Mesothelial cell of epicardium (in vitro differentiated cells): ENCODE measurements at regions not wholly inside any gene's neighbourhood (a gene's known extent, or its start where the extent isn't known, plus 50 kb on each side); places are given as distances from the start of the nearest gene placed in this dataset.

Source experiments
- DNase-seq, 2 experiments: peaks; one replicate each; pipeline ENCODE4 v3.0.0; 2021; ENCODE audit warnings: low spot score in 2 of 2; ENCODE audit not compliant: unreplicated experiment in 2 of 2
- H3K27ac Mint-ChIP-seq: 2 replicates; pipeline ENCODE4 v1.8.0; 2021; ENCODE audit warnings: mixed read lengths
- H3K27me3 Mint-ChIP-seq: 2 replicates; pipeline ENCODE4 v1.8.0; 2021; ENCODE audit warnings: low read depth, mixed read lengths
- H3K36me3 Mint-ChIP-seq: 2 replicates; pipeline ENCODE4 v1.8.0; 2021; ENCODE audit warnings: mixed read lengths
- H3K4me1 Mint-ChIP-seq: 2 replicates; pipeline ENCODE4 v1.8.0; 2021; ENCODE audit warnings: mixed read lengths
- H3K4me3 Mint-ChIP-seq: 2 replicates; pipeline ENCODE4 v1.8.0; 2021; ENCODE audit warnings: mild to moderate bottlenecking, moderate library complexity, mixed read lengths
- H3K9me3 Mint-ChIP-seq: 2 replicates; pipeline ENCODE4 v1.8.0; 2021; ENCODE audit warnings: mixed read lengths
- TF ChIP-seq, protein P1 (sequence below): fragments of 200-600 bp; sonication (generic); IDR thresholded peaks from one replicate; pipeline ENCODE4 v1.5.0; 2021; ENCODE audit warnings: antibody characterized with exemption; ENCODE audit not compliant: unreplicated experiment

GRCh38 chr3:117252208-117252607, 542.6 kb downstream of the TUSC7 start:
- H3K4me3 Mint-ChIP-seq = no peak overlapping the region
- no peaks in the 10 kb centered on the region for H3K36me3 Mint-ChIP-seq
- H3K27me3 Mint-ChIP-seq = no peaks in the 10 kb centered on the region
- no peak overlapping the region for H3K27ac Mint-ChIP-seq
- DNase-seq = no peak
- peaks cover 4% of the 10 kb centered on the region for H3K4me1 Mint-ChIP-seq
- no peaks in the 10 kb centered on the region for H3K9me3 Mint-ChIP-seq
- TF ChIP-seq, protein P1, sequence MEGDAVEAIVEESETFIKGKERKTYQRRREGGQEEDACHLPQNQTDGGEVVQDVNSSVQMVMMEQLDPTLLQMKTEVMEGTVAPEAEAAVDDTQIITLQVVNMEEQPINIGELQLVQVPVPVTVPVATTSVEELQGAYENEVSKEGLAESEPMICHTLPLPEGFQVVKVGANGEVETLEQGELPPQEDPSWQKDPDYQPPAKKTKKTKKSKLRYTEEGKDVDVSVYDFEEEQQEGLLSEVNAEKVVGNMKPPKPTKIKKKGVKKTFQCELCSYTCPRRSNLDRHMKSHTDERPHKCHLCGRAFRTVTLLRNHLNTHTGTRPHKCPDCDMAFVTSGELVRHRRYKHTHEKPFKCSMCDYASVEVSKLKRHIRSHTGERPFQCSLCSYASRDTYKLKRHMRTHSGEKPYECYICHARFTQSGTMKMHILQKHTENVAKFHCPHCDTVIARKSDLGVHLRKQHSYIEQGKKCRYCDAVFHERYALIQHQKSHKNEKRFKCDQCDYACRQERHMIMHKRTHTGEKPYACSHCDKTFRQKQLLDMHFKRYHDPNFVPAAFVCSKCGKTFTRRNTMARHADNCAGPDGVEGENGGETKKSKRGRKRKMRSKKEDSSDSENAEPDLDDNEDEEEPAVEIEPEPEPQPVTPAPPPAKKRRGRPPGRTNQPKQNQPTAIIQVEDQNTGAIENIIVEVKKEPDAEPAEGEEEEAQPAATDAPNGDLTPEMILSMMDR = no peak

DNA sequence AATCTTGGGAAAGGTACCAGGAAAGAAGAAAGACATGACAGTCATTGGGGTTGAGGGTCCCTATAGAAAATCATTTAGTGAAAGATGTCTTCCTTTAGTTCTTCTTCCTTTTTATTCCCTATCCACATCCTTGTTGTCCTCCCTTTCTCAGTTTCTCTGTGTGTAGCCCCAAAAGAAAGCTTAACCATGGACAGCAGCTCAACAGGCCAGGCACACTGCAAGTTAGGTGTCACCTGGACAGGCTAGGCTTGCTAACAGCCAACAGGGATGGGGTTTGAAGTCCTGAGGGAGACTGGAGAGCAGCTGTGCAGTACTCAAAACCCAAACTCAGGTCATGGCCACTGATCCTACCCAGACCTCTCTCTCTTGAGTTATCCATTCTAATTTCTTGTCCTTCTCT, 543.1 kb downstream of the TUSC7 start:
- no peaks in the 10 kb centered on the region for H3K9me3 Mint-ChIP-seq
- TF ChIP-seq, protein P1 = no peak
- DNase-seq = no peak
- H3K27me3 Mint-ChIP-seq = peaks cover 2% of the 10 kb centered on the region
- peaks cover 2% of the 10 kb centered on the region for H3K4me1 Mint-ChIP-seq
- no peaks in the 10 kb centered on the region for H3K36me3 Mint-ChIP-seq
- H3K4me3 Mint-ChIP-seq = no peak overlapping the region
- H3K27ac Mint-ChIP-seq = no peak overlapping the region

GRCh38 chr3:117253636-117254035, 544.1 kb downstream of the TUSC7 start:
- H3K9me3 Mint-ChIP-seq = no peaks in the 10 kb centered on the region
- no peaks in the 10 kb centered on the region for H3K36me3 Mint-ChIP-seq
- TF ChIP-seq, protein P1 = no peak

GRCh38 chr3:117254985-117255384, 545.4 kb downstream of the TUSC7 start:
- H3K9me3 Mint-ChIP-seq = no peaks in the 10 kb centered on the region
- no peak for DNase-seq
- H3K36me3 Mint-ChIP-seq = no peaks in the 10 kb centered on the region
- H3K27ac Mint-ChIP-seq = no peak overlapping the region
- TF ChIP-seq, protein P1 = no peak
- H3K27me3 Mint-ChIP-seq = peaks cover 2% of the 10 kb centered on the region
- H3K4me3 Mint-ChIP-seq = no peak overlapping the region
- no peaks in the 10 kb centered on the region for H3K4me1 Mint-ChIP-seq

More at GRCh38 chr3:117253636-117254035, 544.1 kb downstream of the TUSC7 start:
- Mint-ChIP-seq H3K4me1 (no peaks in the 10 kb centered on the region), H3K4me3 (no peak overlapping the region), H3K27me3 (peaks cover 2% of the 10 kb centered on the region), H3K27ac (no peak overlapping the region)
- no peak for DNase-seq

DNA sequence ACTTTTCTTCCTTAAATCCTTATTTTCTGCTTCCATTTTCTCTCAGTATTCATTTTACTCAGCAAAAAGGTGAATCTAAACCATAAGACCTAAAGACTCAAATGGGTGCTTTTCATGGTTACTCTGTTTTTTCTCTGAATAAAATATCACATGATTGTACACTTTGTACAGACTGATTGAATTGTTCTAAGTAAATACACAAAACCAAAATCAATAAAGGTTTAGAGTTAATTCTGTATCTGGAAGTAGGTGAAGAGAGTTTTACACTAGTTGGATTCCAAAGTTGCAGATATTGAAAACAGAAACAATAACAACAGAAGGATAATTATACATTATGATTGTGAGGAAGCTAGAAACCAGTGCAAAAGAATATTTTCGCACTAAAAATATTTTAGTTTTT, 546.2 kb downstream of the TUSC7 start:
- TF ChIP-seq, protein P1 = no peak
- Mint-ChIP-seq H3K4me1 (peaks cover 2% of the 10 kb centered on the region), H3K9me3 (no peaks in the 10 kb centered on the region), H3K27ac (no peak overlapping the region), H3K36me3 (no peaks in the 10 kb centered on the region), H3K27me3 (peaks cover 2% of the 10 kb centered on the region), H3K4me3 (no peak overlapping the region)
- DNase-seq = no peak

- H3K27ac Mint-ChIP-seq = no peak overlapping the region
- TF ChIP-seq, protein P1 = no peak
- H3K4me3 Mint-ChIP-seq = no peak overlapping the region
- H3K4me1 Mint-ChIP-seq = peaks cover 8% of the 10 kb centered on the region
- H3K36me3 Mint-ChIP-seq = no peaks in the 10 kb centered on the region
- peaks cover 2% of the 10 kb centered on the region for H3K27me3 Mint-ChIP-seq
- H3K9me3 Mint-ChIP-seq = no peaks in the 10 kb centered on the region
- no peak for DNase-seq
Measured at GRCh38 chr3:117261983-117262421, 552.4 kb downstream of the TUSC7 start.
